ENCODE measurements at regions not wholly inside any gene's neighbourhood (a gene's known extent, or its start where the extent isn't known, plus 50 kb on each side); places are given as distances from the start of the nearest gene placed in this dataset.

GRCh38 chr13:73722120-73722519, 412.1 kb downstream of the KLF12 start:
- intact Hi-C loops (cut with micrococcal nuclease), result loop anchor here (5.0 kb wide), 1 partner anchor 1535 kb away; no protein-coding TSS in a partner anchor
- no CpG with 5 or more reads among the region's 1 CpG for WGBS, 2 experiments (ENCODE audit: extremely low coverage in 2 of 2, insufficient read length in 1 of 2)

More at GRCh38 chr13:73722120-73722519, 412.1 kb downstream of the KLF12 start:
- BruUV-seq (replicated peaks), result no TSS peak
- ATAC-seq (ENCODE audit: low read depth) (peak; percentile 84), DNase-seq (peak; percentile 77)
- no peak overlapping the region for H2AFZ ChIP-seq (replicated peaks; ENCODE audit: low read length, poor library complexity)
- H3K9ac ChIP-seq (ENCODE audit: low read depth, low read length), result no peak overlapping the region
- H2BK15ac ChIP-seq (ENCODE audit: low read depth, low read length), result no peak overlapping the region
- no peaks in the 10 kb centered on the region for H3K36me3 ChIP-seq (ENCODE audit: control insufficient read depth, insufficient read depth, low read length)
- no peaks in the 10 kb centered on the region for H3K27me3 ChIP-seq (ENCODE audit: control insufficient read depth, insufficient read depth, low read length)
- no peaks in the 10 kb centered on the region; the same call in 1 of the 2 replicates for H3K4me1 ChIP-seq (ENCODE audit: control insufficient read depth, insufficient read depth, low read length)
- H3K4ac ChIP-seq (ENCODE audit: low read depth, low read length), result no peak overlapping the region
- H4K5ac ChIP-seq (ENCODE audit: low read depth, low read length), result no peak overlapping the region
- dilution Hi-C loops (cut with HindIII; ENCODE audit: low sequenced_read_pairs, unreplicated experiment) (no loop called here), in situ Hi-C loops (cut with MboI; ENCODE audit: low sequenced_read_pairs) (loop anchor here (25.0 kb wide), 1 partner anchor 910 kb away; no protein-coding TSS in a partner anchor)
- no peaks in the 10 kb centered on the region for H3K9me3 ChIP-seq (ENCODE audit: control insufficient read depth, insufficient read depth, low read length)
- no peak overlapping the region for H3K23ac ChIP-seq (ENCODE audit: low read depth, low read length)
- H3K79me1 ChIP-seq (ENCODE audit: low read depth in 1 of 2, low read length in 2 of 2), result peaks cover 6 to 10% of the 10 kb centered on the region in 2 experiments; a peak in 2 of 4 replicates
- H3K27ac ChIP-seq (ENCODE audit: insufficient read depth, low read length), result no peak overlapping the region
- POLR2A ChIA-PET (ENCODE audit: unreplicated experiment), result no interaction called here
- CTCF ChIA-PET, result interaction anchor here (1.1 to 1.9 kb wide), 3 partner anchors 10 to 1497 kb away, joined by 4 to 14 read pairs (median 5); no protein-coding TSS in a partner anchor
- H2BK5ac ChIP-seq (ENCODE audit: low read depth, low read length, poor library complexity, severe bottlenecking), result no peak overlapping the region
- H2BK120ac ChIP-seq (ENCODE audit: low read depth, low read length), result no peak overlapping the region
- H4K8ac ChIP-seq (ENCODE audit: low read depth in 2 of 2, low read length in 2 of 2), result no peak overlapping the region
- TF ChIP-seq USF2 (IDR thresholded peaks at IDR 0.05; ENCODE audit: low read depth, low read length) (no peak), RFX5 (IDR thresholded peaks at IDR 0.05; ENCODE audit: low read depth, low read length) (no peak), MAFK (IDR thresholded peaks at IDR 0.05; ENCODE audit: low read depth, low read length) (no peak), BHLHE40 (IDR thresholded peaks at IDR 0.05; ENCODE audit: low read depth, low read length) (no peak), FOS (IDR thresholded peaks at IDR 0.05; ENCODE audit: low read depth, low read length) (no peak), CHD1 (IDR thresholded peaks at IDR 0.05; ENCODE audit: low read depth, low read length) (no peak), MXI1 (IDR thresholded peaks at IDR 0.05; ENCODE audit: borderline replicate concordance, low read depth, low read length) (no peak), SMC3 (IDR thresholded peaks at IDR 0.05; ENCODE audit: low read depth, low read length) (peak; percentile 49), NFE2L2 (IDR thresholded peaks at IDR 0.05; ENCODE audit: low read depth, low read length) (no peak), MAZ (IDR thresholded peaks at IDR 0.05; ENCODE audit: borderline replicate concordance, low read depth, low read length) (no peak), ELK1 (IDR thresholded peaks at IDR 0.05; ENCODE audit: borderline replicate concordance, low read depth, low read length) (no peak), RAD21 (IDR thresholded peaks at IDR 0.05; ENCODE audit: low read length) (peak; percentile 56), POLR2A (IDR thresholded peaks at IDR 0.05; ENCODE audit: low read depth, low read length) (no peak), CEBPB (IDR thresholded peaks at IDR 0.05; ENCODE audit: low read depth, low read length) (no peak)
- TF ChIP-seq, protein P1, sequence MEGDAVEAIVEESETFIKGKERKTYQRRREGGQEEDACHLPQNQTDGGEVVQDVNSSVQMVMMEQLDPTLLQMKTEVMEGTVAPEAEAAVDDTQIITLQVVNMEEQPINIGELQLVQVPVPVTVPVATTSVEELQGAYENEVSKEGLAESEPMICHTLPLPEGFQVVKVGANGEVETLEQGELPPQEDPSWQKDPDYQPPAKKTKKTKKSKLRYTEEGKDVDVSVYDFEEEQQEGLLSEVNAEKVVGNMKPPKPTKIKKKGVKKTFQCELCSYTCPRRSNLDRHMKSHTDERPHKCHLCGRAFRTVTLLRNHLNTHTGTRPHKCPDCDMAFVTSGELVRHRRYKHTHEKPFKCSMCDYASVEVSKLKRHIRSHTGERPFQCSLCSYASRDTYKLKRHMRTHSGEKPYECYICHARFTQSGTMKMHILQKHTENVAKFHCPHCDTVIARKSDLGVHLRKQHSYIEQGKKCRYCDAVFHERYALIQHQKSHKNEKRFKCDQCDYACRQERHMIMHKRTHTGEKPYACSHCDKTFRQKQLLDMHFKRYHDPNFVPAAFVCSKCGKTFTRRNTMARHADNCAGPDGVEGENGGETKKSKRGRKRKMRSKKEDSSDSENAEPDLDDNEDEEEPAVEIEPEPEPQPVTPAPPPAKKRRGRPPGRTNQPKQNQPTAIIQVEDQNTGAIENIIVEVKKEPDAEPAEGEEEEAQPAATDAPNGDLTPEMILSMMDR (conservative IDR thresholded peaks at IDR 0.05; ENCODE audit: low read depth, low read length), result peak; percentile 49
- H2AK5ac ChIP-seq (ENCODE audit: low read depth, low read length), result no peak overlapping the region
- H2AK9ac ChIP-seq (replicated peaks; ENCODE audit: low read depth, low read length, poor library complexity), result no peak overlapping the region
- H3K4me2 ChIP-seq (ENCODE audit: low read depth, low read length), result no peak overlapping the region
- no peak overlapping the region for H3K18ac ChIP-seq (ENCODE audit: low read depth, low read length)
- H3K14ac ChIP-seq (replicated peaks; ENCODE audit: low read depth, low read length), result no peak overlapping the region
- no peak overlapping the region for H3K56ac ChIP-seq (ENCODE audit: extremely low read depth, insufficient read depth, low read length)
- H2BK20ac ChIP-seq (ENCODE audit: low read depth, low read length), result no peak overlapping the region
- H4K20me1 ChIP-seq (ENCODE audit: insufficient read depth, low read length), result no peaks in the 10 kb centered on the region; the same call in 1 of the 2 replicates
- peaks cover 6% of the 10 kb centered on the region; the same call in 1 of the 2 replicates for H3K9me1 ChIP-seq (ENCODE audit: insufficient read depth, low read length)
- H4K91ac ChIP-seq (ENCODE audit: insufficient read depth, low read depth, low read length), result no peak overlapping the region
- no peak overlapping the region for H3K4me3 ChIP-seq (ENCODE audit: insufficient read depth, low read depth, low read length)
